Testis (tissue), 2 donors: ENCODE measurements at regions not wholly inside any gene's neighbourhood (a gene's known extent, or its start where the extent isn't known, plus 50 kb on each side); places are given as distances from the start of the nearest gene placed in this dataset.

Source experiments
- DNase-seq: peaks from one replicate; pipeline ENCODE4 v3.0.0-alpha.2; 2019
- H3K27ac ChIP-seq, 2 donors: fragments of 200-600 bp; sonication (generic); one replicate each; pipeline ENCODE4 v1.5.1; 2019
- H3K27me3 ChIP-seq: fragments of 200-600 bp; sonication (generic); one replicate; pipeline ENCODE4 v1.5.1; 2019
- H3K36me3 ChIP-seq: fragments of 200-600 bp; sonication (generic); one replicate; pipeline ENCODE4 v1.5.1; 2017; ENCODE audit warnings: low read depth; ENCODE audit errors: missing control alignments
- H3K4me1 ChIP-seq: fragments of 200-600 bp; sonication (generic); one replicate; pipeline ENCODE4 v1.5.1; 2019
- H3K4me3 ChIP-seq, 2 donors: fragments of 200-600 bp; sonication (generic); one replicate each; pipeline ENCODE4 v1.5.1; 2017 to 2019
- H3K9me3 ChIP-seq: fragments of 200-600 bp; sonication (generic); one replicate; pipeline ENCODE4 v1.5.1; 2017
- CTCF ChIP-seq, 3 experiments: fragments of 450-650 bp in 2 of 3; fragments of 200-600 bp in 1 of 3; sonication (generic) in 1 of 3; IDR thresholded peaks; one replicate each; pipeline ENCODE4 v1.5.1; 2016 to 2019; ENCODE audit warnings: antibody characterized with exemption in 3 of 3, mild to moderate bottlenecking in 2 of 3, moderate library complexity in 1 of 3
- POLR2A ChIP-seq: fragments of 450-650 bp; IDR thresholded peaks from one replicate; pipeline ENCODE4 v1.6.1; 2017; ENCODE audit warnings: antibody characterized with exemption, mild to moderate bottlenecking, moderate library complexity
- WGBS, 2 donors: methylation state at CpG; one replicate each; pipeline ENCODE4 v1.1.5; 2018; 5-methylcytosine and 5-hydroxymethylcytosine counted together
- intact Hi-C: fragments of 100-400 bp; cut with DNase I; formaldehyde crosslinking; loops from one replicate; pipeline ENCODE4 v1.15.1; 2023; ENCODE audit warnings: low total_unique reads

DNA sequence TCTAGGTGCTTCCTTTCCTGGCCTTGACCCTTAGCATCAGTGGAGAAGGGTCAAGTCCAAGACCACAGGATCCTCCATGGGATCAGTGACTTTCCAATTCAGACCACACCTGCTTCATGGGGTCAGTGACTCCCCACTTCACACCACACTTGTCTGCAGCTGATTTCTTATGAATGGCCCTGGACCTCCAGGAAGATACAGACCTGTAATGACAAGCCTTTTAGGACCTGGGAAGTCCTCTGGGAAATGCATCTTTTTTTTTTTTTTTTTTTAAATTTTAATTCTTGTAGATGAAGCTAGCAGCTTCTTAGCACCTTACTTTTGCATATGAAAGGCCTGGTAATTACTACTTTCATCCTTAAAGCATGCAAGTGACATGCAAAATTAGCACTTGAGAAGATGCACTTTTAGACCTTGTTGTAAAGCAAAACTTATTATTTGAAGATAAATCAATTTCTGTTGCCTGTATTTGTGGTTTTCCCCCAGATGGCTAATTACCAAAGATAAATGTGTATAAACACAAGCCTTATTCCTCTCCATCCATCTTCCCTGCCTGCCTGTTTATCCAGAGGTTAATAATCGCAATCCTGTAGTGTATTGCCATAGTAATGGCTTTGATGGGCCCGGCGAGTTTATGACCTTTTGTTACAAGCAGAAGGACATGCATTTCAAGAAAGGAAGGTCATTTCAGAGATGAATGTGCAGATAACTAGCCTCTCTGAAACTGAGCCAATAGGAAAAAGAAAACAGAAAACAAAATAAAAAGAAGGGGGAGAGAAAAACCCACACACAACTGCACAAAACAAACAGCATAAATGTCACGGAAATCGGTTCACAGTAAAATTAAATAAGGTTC, 1018.7 kb downstream of the TYW1 start:
- H3K27ac ChIP-seq = no peak overlapping the region
- no peak for DNase-seq
- no peaks in the 10 kb centered on the region for H3K36me3 ChIP-seq
- TF ChIP-seq POLR2A (no peak), CTCF (IDR thresholded peaks at IDR 0.05) (no peak)
- intact Hi-C loops = no loop called here
- H3K4me1 ChIP-seq = no peaks in the 10 kb centered on the region
- H3K9me3 ChIP-seq = no peaks in the 10 kb centered on the region
- no peaks in the 10 kb centered on the region for H3K27me3 ChIP-seq
- no peak overlapping the region for H3K4me3 ChIP-seq
- WGBS, 2 donors = 54 to 61% methylated on average over 5 of the region's 5 CpGs

DNA sequence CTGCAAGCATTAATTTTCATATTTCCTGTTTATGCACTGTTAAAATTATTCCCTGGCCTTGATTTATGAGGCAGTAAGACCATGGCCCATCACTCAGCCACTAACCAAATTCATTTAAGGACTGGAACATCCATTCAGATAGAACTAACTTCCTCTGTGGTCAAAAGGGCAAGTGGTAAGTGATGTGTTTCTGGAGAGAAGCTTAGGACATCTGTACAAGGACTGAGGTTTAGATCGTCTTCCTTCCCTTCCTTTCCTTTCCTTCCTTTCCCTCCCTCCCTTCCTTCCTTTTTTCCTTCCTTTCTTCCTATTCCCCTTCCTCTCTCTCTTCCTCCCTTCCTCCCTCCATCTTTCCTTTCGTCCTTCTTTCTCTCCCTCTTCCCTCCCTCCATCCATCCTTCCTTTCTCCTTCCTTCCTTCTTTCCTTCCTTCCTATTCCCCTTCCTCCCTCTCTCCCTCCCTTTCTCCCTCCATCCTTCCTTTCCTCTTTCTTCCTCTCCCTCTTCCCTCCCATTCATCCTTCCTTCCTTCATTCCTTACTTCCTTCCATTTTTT, 1019.4 kb downstream of the TYW1 start:
- H3K27ac ChIP-seq = no peak overlapping the region
- TF ChIP-seq POLR2A (no peak), CTCF (IDR thresholded peaks at IDR 0.05) (no peak)
- 70 to 71% methylated on average over 2 of the region's 2 CpGs for WGBS, 2 donors
- no peaks in the 10 kb centered on the region for H3K36me3 ChIP-seq
- no peak for DNase-seq
- no peak overlapping the region for H3K4me3 ChIP-seq
- H3K27me3 ChIP-seq = no peaks in the 10 kb centered on the region
- intact Hi-C loops = no loop called here
- no peaks in the 10 kb centered on the region for H3K4me1 ChIP-seq
- H3K9me3 ChIP-seq = no peaks in the 10 kb centered on the region

DNA sequence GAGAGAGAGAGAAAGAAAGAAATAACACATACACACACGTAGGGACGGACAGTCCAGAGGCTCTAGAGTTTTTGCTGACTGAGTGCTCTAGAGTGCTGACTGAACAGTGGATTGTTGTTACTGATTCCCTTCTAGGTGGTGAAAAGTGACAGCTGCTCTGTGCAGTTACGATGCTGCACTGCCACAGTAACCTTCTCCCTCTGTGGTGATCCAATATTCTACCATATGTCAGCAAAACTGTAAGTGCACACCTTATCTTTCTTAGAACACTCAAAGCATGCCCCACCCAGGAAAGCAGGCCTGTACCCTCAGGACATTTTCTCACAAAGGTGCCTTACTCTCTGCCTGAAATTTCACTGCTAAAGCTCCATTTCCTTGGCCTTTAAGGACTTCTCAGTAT, 1023.5 kb downstream of the TYW1 start:
- H3K36me3 ChIP-seq = no peaks in the 10 kb centered on the region
- no peak overlapping the region for H3K27ac ChIP-seq
- whole genome bisulfite sequencing, 2 donors = 86 to 92% methylated on average over 3 of the region's 3 CpGs
- H3K9me3 ChIP-seq = no peaks in the 10 kb centered on the region
- TF ChIP-seq POLR2A (no peak), CTCF (IDR thresholded peaks at IDR 0.05) (no peak)
- H3K4me1 ChIP-seq = no peaks in the 10 kb centered on the region
- H3K27me3 ChIP-seq = no peaks in the 10 kb centered on the region
- H3K4me3 ChIP-seq = no peak overlapping the region
- no peak for DNase-seq
- intact Hi-C loops = no loop called here

DNA sequence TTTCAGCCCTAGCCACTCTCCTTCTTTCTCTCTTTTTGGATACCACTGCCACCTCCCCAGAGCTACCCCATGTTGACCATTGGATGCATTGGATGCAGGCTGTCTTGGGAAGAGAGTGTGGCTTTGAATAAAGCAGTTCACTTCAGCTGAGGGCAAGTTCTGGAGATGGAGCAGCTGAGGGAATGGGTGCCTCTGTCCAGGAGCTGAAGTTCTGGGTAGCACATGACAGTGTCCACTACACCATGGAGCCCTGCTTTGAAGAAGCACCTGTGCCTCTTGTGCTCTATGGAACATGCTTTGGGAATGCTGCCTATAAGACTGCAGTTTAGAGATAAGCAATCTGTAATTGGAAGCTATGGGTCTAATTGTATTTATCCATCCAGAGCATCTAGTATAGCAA, 1028.7 kb downstream of the TYW1 start:
- Histone ChIP-seq H3K4me3 (no peak overlapping the region), H3K27me3 (no peaks in the 10 kb centered on the region), H3K27ac (no peak overlapping the region), H3K4me1 (no peaks in the 10 kb centered on the region), H3K36me3 (no peaks in the 10 kb centered on the region), H3K9me3 (no peaks in the 10 kb centered on the region)
- intact Hi-C loops = no loop called here
- TF ChIP-seq CTCF (IDR thresholded peaks at IDR 0.05) (no peak), POLR2A (no peak)
- no peak for DNase-seq

GRCh38 chr7:68030530-68030929, 1033.9 kb downstream of the TYW1 start:
- Histone ChIP-seq H3K4me3 (no peak overlapping the region), H3K36me3 (no peaks in the 10 kb centered on the region), H3K9me3 (no peaks in the 10 kb centered on the region), H3K4me1 (no peaks in the 10 kb centered on the region), H3K27ac (no peak overlapping the region), H3K27me3 (no peaks in the 10 kb centered on the region)
- DNase-seq = no peak
- TF ChIP-seq CTCF (IDR thresholded peaks at IDR 0.05) (no peak), POLR2A (no peak)
- 91% methylated on average over 3 of the region's 3 CpGs for WGBS, 2 donors
- intact Hi-C loops = no loop called here
